GM21619 (cell line): ENCODE measurements at regions not wholly inside any gene's neighbourhood (a gene's known extent, or its start where the extent isn't known, plus 50 kb on each side); places are given as distances from the start of the nearest gene placed in this dataset.

Source experiments
- ATAC-seq: cut with Tn5 transposase; IDR thresholded peaks from one replicate; pipeline ENCODE4 v1.9.1; 2021; ENCODE audit not compliant: unreplicated experiment

GRCh38 chr10:3631701-3632330 lies 153.2 kb downstream of the KLF6 start:
- no peak for ATAC-seq

GRCh38 chr10:3631291-3631690 lies 153.7 kb downstream of the KLF6 start:
- ATAC-seq: no peak

GRCh38 chr10:3625959-3626751 lies 158.9 kb downstream of the KLF6 start:
- peak; percentile 74 for ATAC-seq

- ATAC-seq: no peak
These were observed 160.6 kb downstream of the KLF6 start for GRCh38 chr10:3624367-3624766.

- ATAC-seq: peak; percentile 43
These were observed 161.3 kb downstream of the KLF6 start for GRCh38 chr10:3623746-3624145.

GRCh38 chr10:3622845-3623621 lies 162.0 kb downstream of the KLF6 start:
- ATAC-seq: peak; percentile 44

GRCh38 chr10:3622427-3622826 lies 162.6 kb downstream of the KLF6 start:
- no peak for ATAC-seq

GRCh38 chr10:3620818-3621217 lies 164.2 kb downstream of the KLF6 start:
- no peak for ATAC-seq

GRCh38 chr10:3619241-3619640 lies 165.8 kb downstream of the KLF6 start:
- no peak for ATAC-seq

- ATAC-seq: no peak
These were observed 168.1 kb downstream of the KLF6 start for GRCh38 chr10:3616880-3617279.

GRCh38 chr10:3613318-3613717 lies 171.7 kb downstream of the KLF6 start:
- no peak for ATAC-seq

GRCh38 chr10:3612183-3613001 lies 172.6 kb downstream of the KLF6 start:
- no peak for ATAC-seq

- no peak for ATAC-seq
These were observed 178.7 kb downstream of the KLF6 start for GRCh38 chr10:3606309-3606708.

GRCh38 chr10:3605882-3606281 lies 179.1 kb downstream of the KLF6 start:
- no peak for ATAC-seq

GRCh38 chr10:3595736-3596135 lies 189.3 kb downstream of the KLF6 start:
- ATAC-seq: no peak

GRCh38 chr10:3593611-3594010 lies 191.4 kb downstream of the KLF6 start:
- ATAC-seq: no peak

GRCh38 chr10:3592424-3592823 lies 192.6 kb downstream of the KLF6 start:
- no peak for ATAC-seq

- ATAC-seq: no peak
These were observed 196.2 kb downstream of the KLF6 start for GRCh38 chr10:3588816-3589215.

GRCh38 chr10:3588346-3588745 lies 196.7 kb downstream of the KLF6 start:
- ATAC-seq: no peak

- no peak for ATAC-seq
These were observed 199.9 kb downstream of the KLF6 start for GRCh38 chr10:3584926-3585784.
